ENCODE measurements at regions not wholly inside any gene's neighbourhood (a gene's known extent, or its start where the extent isn't known, plus 50 kb on each side); places are given as distances from the start of the nearest gene placed in this dataset.

- no peak for ATAC-seq
- TF ChIP-seq ZC3H10 (CRISPR knock-in tag; IDR thresholded peaks at IDR 0.05) (no peak), ARNTL (CRISPR knock-in tag; IDR thresholded peaks at IDR 0.05; ENCODE audit: borderline replicate concordance, low read depth) (no peak), POU6F1 (CRISPR knock-in tag; IDR thresholded peaks at IDR 0.05; ENCODE audit: borderline replicate concordance, low read depth) (no peak), ZNF70 (CRISPR knock-in tag; IDR thresholded peaks at IDR 0.05) (no peak), ZFP3 (CRISPR knock-in tag; IDR thresholded peaks at IDR 0.05) (no peak), BACH2 (CRISPR knock-in tag; IDR thresholded peaks at IDR 0.05; ENCODE audit: borderline replicate concordance) (no peak), ZNF565 (CRISPR knock-in tag; conservative IDR thresholded peaks at IDR 0.05; ENCODE audit: low read depth) (no peak), OSR1 (CRISPR knock-in tag; IDR thresholded peaks at IDR 0.05) (no peak), PPARA (CRISPR knock-in tag; IDR thresholded peaks at IDR 0.05; ENCODE audit: borderline replicate concordance) (no peak), CSDC2 (CRISPR knock-in tag; IDR thresholded peaks at IDR 0.05) (no peak)
Observed at GRCh38 chr1:221632072-221632471, 109.8 kb downstream of the DUSP10 start.

GRCh38 chr1:221633841-221634409 lies 108.0 kb downstream of the DUSP10 start:
- TF ChIP-seq TCF4 (CRISPR knock-in tag; IDR thresholded peaks at IDR 0.05; ENCODE audit: borderline replicate concordance) = no peak
- TF ChIP-seq SNAI2 (CRISPR knock-in tag; IDR thresholded peaks at IDR 0.05) = no peak
- no peak for TF ChIP-seq CSRNP3 (CRISPR knock-in tag; IDR thresholded peaks at IDR 0.05)
- TF ChIP-seq CSDC2 (CRISPR knock-in tag; IDR thresholded peaks at IDR 0.05) = no peak
- TF ChIP-seq ISL1 (CRISPR knock-in tag; IDR thresholded peaks at IDR 0.05) = no peak
- no peak for TF ChIP-seq ZNF8 (CRISPR knock-in tag; IDR thresholded peaks at IDR 0.05)
- no peak for TF ChIP-seq TOX (CRISPR knock-in tag; IDR thresholded peaks at IDR 0.05; ENCODE audit: borderline replicate concordance)
- TF ChIP-seq ZFP30 (CRISPR knock-in tag; IDR thresholded peaks at IDR 0.05) = no peak
- no peak for ATAC-seq

GRCh38 chr1:221634606-221635005 lies 107.3 kb downstream of the DUSP10 start:
- no peak for TF ChIP-seq ZC3H10 (CRISPR knock-in tag; IDR thresholded peaks at IDR 0.05)
- ATAC-seq = no peak

GRCh38 chr1:221635305-221635704 lies 106.6 kb downstream of the DUSP10 start:
- TF ChIP-seq ZNF70 (CRISPR knock-in tag; IDR thresholded peaks at IDR 0.05) (no peak), PPARA (CRISPR knock-in tag; IDR thresholded peaks at IDR 0.05; ENCODE audit: borderline replicate concordance) (no peak), ZC3H10 (CRISPR knock-in tag; IDR thresholded peaks at IDR 0.05) (no peak), ZFP30 (CRISPR knock-in tag; IDR thresholded peaks at IDR 0.05) (no peak), ISL1 (CRISPR knock-in tag; IDR thresholded peaks at IDR 0.05) (no peak), ESRRG (CRISPR knock-in tag; IDR thresholded peaks at IDR 0.05) (no peak), ARNTL (CRISPR knock-in tag; IDR thresholded peaks at IDR 0.05; ENCODE audit: borderline replicate concordance, low read depth) (no peak), RARB (CRISPR knock-in tag; IDR thresholded peaks at IDR 0.05) (no peak), POU6F1 (CRISPR knock-in tag; IDR thresholded peaks at IDR 0.05; ENCODE audit: borderline replicate concordance, low read depth) (no peak)
- ATAC-seq = no peak

GRCh38 chr1:221636096-221636495 lies 105.8 kb downstream of the DUSP10 start:
- ATAC-seq = no peak

More at GRCh38 chr1:221636096-221636495, 105.8 kb downstream of the DUSP10 start:
- TF ChIP-seq TSHZ2 (CRISPR knock-in tag; IDR thresholded peaks at IDR 0.05) (no peak), OSR1 (CRISPR knock-in tag; IDR thresholded peaks at IDR 0.05) (no peak), ISL1 (CRISPR knock-in tag; IDR thresholded peaks at IDR 0.05) (no peak), ZNF8 (CRISPR knock-in tag; IDR thresholded peaks at IDR 0.05) (no peak), PATZ1 (CRISPR knock-in tag; IDR thresholded peaks at IDR 0.05; ENCODE audit: borderline replicate concordance) (no peak), ESRRG (CRISPR knock-in tag; IDR thresholded peaks at IDR 0.05) (no peak), TCF4 (CRISPR knock-in tag; IDR thresholded peaks at IDR 0.05; ENCODE audit: borderline replicate concordance) (no peak), TOX (CRISPR knock-in tag; IDR thresholded peaks at IDR 0.05; ENCODE audit: borderline replicate concordance) (no peak), ARNTL (CRISPR knock-in tag; IDR thresholded peaks at IDR 0.05; ENCODE audit: borderline replicate concordance, low read depth) (no peak)
